ENCODE measurements at regions not wholly inside any gene's neighbourhood (a gene's known extent, or its start where the extent isn't known, plus 50 kb on each side); places are given as distances from the start of the nearest gene placed in this dataset.

GRCh38 chr6:92608751-92609150 lies 810.6 kb downstream of the EPHA7 start:
- no peak for DNase-seq (ENCODE audit: low spot score)

- no peak for DNase-seq (ENCODE audit: low spot score)
Measured at GRCh38 chr6:92593201-92593600, 826.2 kb downstream of the EPHA7 start.

GRCh38 chr6:92589996-92590395 lies 829.4 kb downstream of the EPHA7 start:
- DNase-seq (ENCODE audit: low spot score), result no peak

- no peak for DNase-seq (ENCODE audit: low spot score)
Measured at GRCh38 chr6:92588148-92588547, 831.2 kb downstream of the EPHA7 start.

GRCh38 chr6:92587525-92587924 lies 831.8 kb downstream of the EPHA7 start:
- no peak for DNase-seq (ENCODE audit: low spot score)

- no peak for DNase-seq (ENCODE audit: low spot score)
Measured at GRCh38 chr6:92586236-92586977, 833.0 kb downstream of the EPHA7 start.

- no peak for DNase-seq (ENCODE audit: low spot score)
Measured at GRCh38 chr6:92582211-92582610, 837.1 kb downstream of the EPHA7 start.

GRCh38 chr6:92577077-92577719 lies 842.2 kb downstream of the EPHA7 start:
- peak; percentile 17 for DNase-seq (ENCODE audit: low spot score)

- no peak for DNase-seq (ENCODE audit: low spot score)
Measured at GRCh38 chr6:92568541-92568940, 850.8 kb downstream of the EPHA7 start.

GRCh38 chr6:92566632-92567031 lies 852.7 kb downstream of the EPHA7 start:
- no peak for DNase-seq (ENCODE audit: low spot score)

GRCh38 chr6:92564376-92564775 lies 855.0 kb downstream of the EPHA7 start:
- no peak for DNase-seq (ENCODE audit: low spot score)

- DNase-seq (ENCODE audit: low spot score), result no peak
Measured at GRCh38 chr6:92559611-92560010, 859.7 kb downstream of the EPHA7 start.

GRCh38 chr6:92559003-92559402 lies 860.4 kb downstream of the EPHA7 start:
- DNase-seq (ENCODE audit: low spot score), result no peak

GRCh38 chr6:92550501-92550900 lies 868.9 kb downstream of the EPHA7 start:
- no peak for DNase-seq (ENCODE audit: low spot score)

- DNase-seq (ENCODE audit: low spot score), result no peak
Measured at GRCh38 chr6:92545861-92546260, 873.5 kb downstream of the EPHA7 start.

GRCh38 chr6:92541448-92542060 lies 877.8 kb downstream of the EPHA7 start:
- DNase-seq (ENCODE audit: low spot score), result no peak

GRCh38 chr6:92538926-92539325 lies 880.4 kb downstream of the EPHA7 start:
- no peak for DNase-seq (ENCODE audit: low spot score)

GRCh38 chr6:92538275-92538674 lies 881.1 kb downstream of the EPHA7 start:
- DNase-seq (ENCODE audit: low spot score), result no peak

GRCh38 chr6:92534109-92534508 lies 885.2 kb downstream of the EPHA7 start:
- DNase-seq (ENCODE audit: low spot score), result no peak

GRCh38 chr6:92522589-92522988 lies 896.8 kb downstream of the EPHA7 start:
- no peak for DNase-seq (ENCODE audit: low spot score)

GRCh38 chr6:92521553-92521952 lies 897.8 kb downstream of the EPHA7 start:
- DNase-seq (ENCODE audit: low spot score), result no peak

- DNase-seq (ENCODE audit: low spot score), result no peak
Measured at GRCh38 chr6:92510137-92510536, 909.2 kb downstream of the EPHA7 start.

- DNase-seq (ENCODE audit: low spot score), result no peak
Measured at GRCh38 chr6:92507552-92507951, 911.8 kb downstream of the EPHA7 start.
